ENCODE measurements at regions not wholly inside any gene's neighbourhood (a gene's known extent, or its start where the extent isn't known, plus 50 kb on each side); places are given as distances from the start of the nearest gene placed in this dataset.
"Not testable (repeated sequence)": the region's sequence is repeated elsewhere in the genome, so short reads cannot be mapped to it uniquely, and the experiment has no call there.

DNA sequence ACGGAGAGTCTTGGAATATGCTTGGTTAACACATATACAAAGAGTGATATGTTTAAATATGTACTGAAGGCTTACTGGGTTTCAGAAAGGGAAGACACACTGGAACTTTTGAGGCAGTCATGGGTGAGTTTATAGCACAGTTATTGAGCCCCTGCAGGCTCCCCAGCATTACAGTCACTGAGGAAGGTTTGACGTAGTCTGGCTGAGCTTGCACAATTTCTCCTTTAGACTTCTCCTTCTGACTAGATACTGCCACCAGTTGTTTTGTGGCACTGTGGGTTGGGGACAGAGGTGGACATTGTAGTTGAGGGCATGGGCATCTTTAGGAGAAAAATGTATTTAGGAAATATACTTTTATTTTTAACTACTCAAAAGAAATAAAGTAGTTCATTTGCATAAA lies 285.4 kb downstream of the C11orf87 start:
- CTCF ChIA-PET, result no interaction called here

GRCh38 chr11:109708184-109708583 lies 286.2 kb downstream of the C11orf87 start:
- DNase-seq (ENCODE audit: low read depth, low spot score), result no peak
- in situ Hi-C loops (cut with HindIII; ENCODE audit: low pct_unique_long_range_greater_than_20kb, low sequenced_read_pairs), result no loop called here
- no peaks in the 10 kb centered on the region for H3K4me1 ChIP-seq (ENCODE audit: control insufficient read depth, insufficient read depth, low read length)
- no peaks in the 10 kb centered on the region for H3K36me3 ChIP-seq (ENCODE audit: control insufficient read depth, insufficient read depth, low read length)
- no peak for TF ChIP-seq POLR2AphosphoS5 (IDR thresholded peaks at IDR 0.05; ENCODE audit: low read depth, low read length)
- TF ChIP-seq SIN3A (IDR thresholded peaks at IDR 0.05; ENCODE audit: borderline replicate concordance, insufficient read depth, low read depth, low read length), result no peak
- no peak for TF ChIP-seq TCF7L2 (IDR thresholded peaks at IDR 0.05; ENCODE audit: low read depth, low read length)
- TF ChIP-seq REST (IDR thresholded peaks at IDR 0.05; ENCODE audit: insufficient read depth in 1 of 2, low read depth in 2 of 2, low read length in 1 of 2), result no peak
- TF ChIP-seq, protein P1, sequence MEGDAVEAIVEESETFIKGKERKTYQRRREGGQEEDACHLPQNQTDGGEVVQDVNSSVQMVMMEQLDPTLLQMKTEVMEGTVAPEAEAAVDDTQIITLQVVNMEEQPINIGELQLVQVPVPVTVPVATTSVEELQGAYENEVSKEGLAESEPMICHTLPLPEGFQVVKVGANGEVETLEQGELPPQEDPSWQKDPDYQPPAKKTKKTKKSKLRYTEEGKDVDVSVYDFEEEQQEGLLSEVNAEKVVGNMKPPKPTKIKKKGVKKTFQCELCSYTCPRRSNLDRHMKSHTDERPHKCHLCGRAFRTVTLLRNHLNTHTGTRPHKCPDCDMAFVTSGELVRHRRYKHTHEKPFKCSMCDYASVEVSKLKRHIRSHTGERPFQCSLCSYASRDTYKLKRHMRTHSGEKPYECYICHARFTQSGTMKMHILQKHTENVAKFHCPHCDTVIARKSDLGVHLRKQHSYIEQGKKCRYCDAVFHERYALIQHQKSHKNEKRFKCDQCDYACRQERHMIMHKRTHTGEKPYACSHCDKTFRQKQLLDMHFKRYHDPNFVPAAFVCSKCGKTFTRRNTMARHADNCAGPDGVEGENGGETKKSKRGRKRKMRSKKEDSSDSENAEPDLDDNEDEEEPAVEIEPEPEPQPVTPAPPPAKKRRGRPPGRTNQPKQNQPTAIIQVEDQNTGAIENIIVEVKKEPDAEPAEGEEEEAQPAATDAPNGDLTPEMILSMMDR (IDR thresholded peaks at IDR 0.05), result no peak
- intact Hi-C loops (cut with micrococcal nuclease; ENCODE audit: unreplicated experiment), result no loop called here
- BruUV-seq (replicated peaks), result no TSS peak
- no peaks in the 10 kb centered on the region for H3K9me3 ChIP-seq (ENCODE audit: control insufficient read depth, insufficient read depth, low read depth, low read length)
- ChIA-PET CTCF (interaction anchor here (0.6 kb wide), 1 partner anchor 8 kb away, joined by 4 read pairs; no protein-coding TSS in a partner anchor), POLR2A (no interaction called here)
- no peak overlapping the region for H3K4me3 ChIP-seq (ENCODE audit: low read depth in 2 of 2, low read length in 2 of 2)
- H3K27me3 ChIP-seq (ENCODE audit: control insufficient read depth, insufficient read depth, low read length), result no peaks in the 10 kb centered on the region
- no peak for ATAC-seq
- H3K27ac ChIP-seq (ENCODE audit: low read length), result no peak overlapping the region

More for the DNA sequence above, 285.4 kb downstream of the C11orf87 start:
- Histone ChIP-seq H3K9me3 (ENCODE audit: control insufficient read depth, insufficient read depth, low read depth, low read length) (no peaks in the 10 kb centered on the region), H3K4me1 (ENCODE audit: control insufficient read depth, insufficient read depth, low read length) (no peaks in the 10 kb centered on the region), H3K4me3 (ENCODE audit: low read depth in 2 of 2, low read length in 2 of 2) (no peak overlapping the region), H3K27ac (ENCODE audit: low read length) (no peak overlapping the region), H3K36me3 (ENCODE audit: control insufficient read depth, insufficient read depth, low read length) (no peaks in the 10 kb centered on the region), H3K27me3 (ENCODE audit: control insufficient read depth, insufficient read depth, low read length) (no peaks in the 10 kb centered on the region)
- TF ChIP-seq, protein P1 (IDR thresholded peaks at IDR 0.05), result no peak
- TF ChIP-seq REST (IDR thresholded peaks at IDR 0.05; ENCODE audit: insufficient read depth in 1 of 2, low read depth in 2 of 2, low read length in 1 of 2) (no peak), TCF7L2 (IDR thresholded peaks at IDR 0.05; ENCODE audit: low read depth, low read length) (no peak), POLR2AphosphoS5 (IDR thresholded peaks at IDR 0.05; ENCODE audit: low read depth, low read length) (no peak), SIN3A (IDR thresholded peaks at IDR 0.05; ENCODE audit: borderline replicate concordance, insufficient read depth, low read depth, low read length) (no peak)
- no peak for ATAC-seq
- BruUV-seq (replicated peaks), result no TSS peak
- no peak for DNase-seq (ENCODE audit: low read depth, low spot score)
- POLR2A ChIA-PET, result no interaction called here
- in situ Hi-C loops (cut with HindIII; ENCODE audit: low pct_unique_long_range_greater_than_20kb, low sequenced_read_pairs) (no loop called here), intact Hi-C loops (cut with micrococcal nuclease; ENCODE audit: unreplicated experiment) (no loop called here)

- H3K27me3 ChIP-seq (ENCODE audit: control insufficient read depth, insufficient read depth, low read length); BruUV-seq (replicated peaks); ATAC-seq; H3K4me3 ChIP-seq (ENCODE audit: low read depth in 2 of 2, low read length in 2 of 2); POLR2A ChIA-PET; H3K9me3 ChIP-seq (ENCODE audit: control insufficient read depth, insufficient read depth, low read depth, low read length); in situ Hi-C loops (cut with HindIII; ENCODE audit: low pct_unique_long_range_greater_than_20kb, low sequenced_read_pairs); intact Hi-C loops (cut with micrococcal nuclease; ENCODE audit: unreplicated experiment); CTCF ChIA-PET; H3K36me3 ChIP-seq (ENCODE audit: control insufficient read depth, insufficient read depth, low read length); DNase-seq (ENCODE audit: low read depth, low spot score); H3K27ac ChIP-seq (ENCODE audit: low read length); H3K4me1 ChIP-seq (ENCODE audit: control insufficient read depth, insufficient read depth, low read length): not testable (repeated sequence)
Observed at GRCh38 chr11:109714444-109714843, 292.5 kb downstream of the C11orf87 start.

GRCh38 chr11:109715424-109715823 lies 293.4 kb downstream of the C11orf87 start:
- H3K4me1 ChIP-seq (ENCODE audit: control insufficient read depth, insufficient read depth, low read length); BruUV-seq (replicated peaks); H3K36me3 ChIP-seq (ENCODE audit: control insufficient read depth, insufficient read depth, low read length); H3K27me3 ChIP-seq (ENCODE audit: control insufficient read depth, insufficient read depth, low read length); POLR2A ChIA-PET; ATAC-seq; H3K4me3 ChIP-seq (ENCODE audit: low read depth in 2 of 2, low read length in 2 of 2); H3K9me3 ChIP-seq (ENCODE audit: control insufficient read depth, insufficient read depth, low read depth, low read length); intact Hi-C loops (cut with micrococcal nuclease; ENCODE audit: unreplicated experiment); CTCF ChIA-PET; in situ Hi-C loops (cut with HindIII; ENCODE audit: low pct_unique_long_range_greater_than_20kb, low sequenced_read_pairs); H3K27ac ChIP-seq (ENCODE audit: low read length); DNase-seq (ENCODE audit: low read depth, low spot score): not testable (repeated sequence)

All from Panc1 (cell line).